G401.6 (cell line): ENCODE measurements at regions not wholly inside any gene's neighbourhood (a gene's known extent, or its start where the extent isn't known, plus 50 kb on each side); places are given as distances from the start of the nearest gene placed in this dataset.

Experiments
- FAIRE-seq: peaks from 2 replicates; lab custom pipeline; 2012; peaks lifted over from hg19 to GRCh38; lab: Jason Lieb, UNC

- no peak for FAIRE-seq
Measured at GRCh38 chr10:128901236-128901635, 565.8 kb upstream of the MGMT start.

- FAIRE-seq, result no peak
Measured at GRCh38 chr10:128902031-128902710, 564.9 kb upstream of the MGMT start.

GRCh38 chr10:128907155-128907941 lies 559.7 kb upstream of the MGMT start:
- FAIRE-seq, result no peak

- FAIRE-seq, result no peak
Measured at GRCh38 chr10:128908099-128908498, 558.9 kb upstream of the MGMT start.

GRCh38 chr10:128908499-128908898 lies 558.5 kb upstream of the MGMT start:
- no peak for FAIRE-seq

- no peak for FAIRE-seq
Measured at GRCh38 chr10:128912568-128913311, 554.3 kb upstream of the MGMT start.

GRCh38 chr10:128914681-128915080 lies 552.4 kb upstream of the MGMT start:
- no peak for FAIRE-seq

GRCh38 chr10:128915630-128916029 lies 551.4 kb upstream of the MGMT start:
- no peak for FAIRE-seq

GRCh38 chr10:128916383-128916782 lies 550.7 kb upstream of the MGMT start:
- FAIRE-seq, result no peak

GRCh38 chr10:128921389-128922022 lies 545.5 kb upstream of the MGMT start:
- no peak for FAIRE-seq

- FAIRE-seq, result no peak
Measured at GRCh38 chr10:128922172-128922571, 544.9 kb upstream of the MGMT start.

GRCh38 chr10:128922619-128923196 lies 544.3 kb upstream of the MGMT start:
- FAIRE-seq, result no peak

GRCh38 chr10:128924918-128925317 lies 542.1 kb upstream of the MGMT start:
- FAIRE-seq, result no peak

GRCh38 chr10:128926711-128927110 lies 540.3 kb upstream of the MGMT start:
- no peak for FAIRE-seq

- FAIRE-seq, result no peak
Measured at GRCh38 chr10:128927497-128928161, 539.4 kb upstream of the MGMT start.

GRCh38 chr10:128928231-128928836 lies 538.7 kb upstream of the MGMT start:
- FAIRE-seq, result no peak

GRCh38 chr10:128929131-128929530 lies 537.9 kb upstream of the MGMT start:
- no peak for FAIRE-seq

GRCh38 chr10:128929767-128930166 lies 537.3 kb upstream of the MGMT start:
- no peak for FAIRE-seq

- FAIRE-seq, result no peak
Measured at GRCh38 chr10:128930515-128930914, 536.5 kb upstream of the MGMT start.

- no peak for FAIRE-seq
Measured at GRCh38 chr10:128932071-128932820, 534.8 kb upstream of the MGMT start.

- FAIRE-seq, result no peak
Measured at GRCh38 chr10:128934492-128934891, 532.5 kb upstream of the MGMT start.
